ENCODE measurements at regions not wholly inside any gene's neighbourhood (a gene's known extent, or its start where the extent isn't known, plus 50 kb on each side); places are given as distances from the start of the nearest gene placed in this dataset.

DNA sequence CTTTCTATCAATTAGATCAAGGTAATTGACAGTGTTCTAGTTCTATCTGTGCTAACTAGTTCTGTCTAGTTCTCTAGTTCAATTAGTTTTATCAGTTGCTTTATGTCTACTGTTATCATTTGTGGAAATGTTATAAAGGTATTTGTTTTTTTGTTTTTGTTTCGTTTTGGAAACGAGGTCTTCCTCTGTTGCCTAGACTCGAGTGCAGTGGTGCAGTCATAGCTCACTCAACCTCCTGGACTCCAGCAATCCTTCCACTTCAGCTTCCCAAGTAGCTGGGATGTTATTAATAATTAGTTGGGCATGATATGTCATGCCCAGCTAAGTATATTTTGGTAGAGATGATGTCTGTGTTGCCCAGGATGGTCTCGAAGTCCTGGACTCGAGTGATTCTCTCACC lies 1682.8 kb upstream of the LRRTM1 start:
- no peak for DNase-seq

DNA sequence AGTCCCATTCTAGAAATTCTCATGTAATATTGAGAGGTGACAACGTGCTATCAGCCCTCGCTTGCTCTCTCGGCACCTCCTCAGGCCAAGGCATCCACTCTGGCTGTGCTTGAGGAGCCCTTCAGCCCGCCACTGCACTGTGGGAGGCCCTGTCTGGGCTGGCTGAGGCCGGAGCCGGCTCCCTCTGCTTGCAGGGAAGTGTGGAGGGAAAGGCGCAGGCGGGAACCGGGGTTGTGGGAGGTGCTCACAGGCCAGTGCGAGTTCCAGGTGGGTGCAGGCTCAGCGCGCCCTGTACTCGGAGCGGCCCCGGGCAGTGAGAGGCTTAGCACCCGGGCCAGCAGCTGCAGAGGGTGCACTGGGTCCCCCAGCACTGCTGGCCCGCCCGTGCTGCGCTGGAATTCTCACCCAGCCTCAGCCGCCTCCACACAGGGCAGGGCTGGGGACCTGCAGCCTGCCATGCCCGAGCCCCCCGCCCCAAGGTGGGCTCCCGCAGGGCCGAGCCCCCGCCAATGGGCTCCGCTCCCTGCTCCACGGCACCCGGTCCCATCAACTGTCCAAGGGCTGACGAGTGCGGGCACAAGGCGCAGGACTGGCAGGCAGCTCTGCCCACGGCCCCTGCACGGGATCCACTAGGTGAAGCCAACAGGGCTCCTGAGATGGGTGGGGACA lies 1680.6 kb upstream of the LRRTM1 start:
- no peak for DNase-seq

DNA sequence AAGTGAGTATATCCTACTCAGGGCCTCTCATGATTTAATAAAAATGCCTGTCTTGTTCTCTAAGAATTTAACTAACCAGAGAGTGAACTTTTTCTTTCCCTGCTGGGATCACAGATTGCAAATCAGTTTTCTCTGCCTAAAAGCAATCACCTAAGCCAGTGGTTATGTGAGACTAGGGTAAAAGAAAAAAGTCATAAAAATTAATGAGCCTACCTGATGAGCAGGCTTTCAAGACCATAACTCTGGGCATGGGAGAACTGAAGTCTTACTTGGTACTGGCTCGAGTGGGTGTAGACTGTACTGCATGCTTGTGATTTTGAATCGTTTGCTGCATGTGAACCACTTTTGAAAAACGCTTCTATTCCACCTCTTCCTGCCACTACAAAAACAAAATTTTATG lies 1677.0 kb upstream of the LRRTM1 start:
- no peak for DNase-seq

DNA sequence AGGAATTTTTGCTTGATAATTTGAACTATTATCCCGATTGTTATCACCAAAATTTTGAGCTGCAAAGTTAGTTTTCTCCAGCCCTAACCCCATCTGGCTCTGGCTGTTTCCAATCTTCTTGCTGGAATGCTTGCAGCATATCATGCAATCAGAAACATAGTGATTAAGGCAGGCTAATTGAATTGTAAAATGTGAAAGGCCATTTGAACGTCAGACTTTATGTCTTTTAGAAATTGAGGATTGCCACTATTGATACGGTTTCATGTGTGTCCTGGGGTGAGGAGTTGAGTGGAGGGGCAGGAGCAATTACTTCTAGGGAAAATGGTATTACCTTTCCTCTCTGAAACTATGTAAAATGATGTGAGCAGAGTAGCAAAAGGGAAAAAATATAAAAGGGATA lies 1674.5 kb upstream of the LRRTM1 start:
- no peak for DNase-seq

DNA sequence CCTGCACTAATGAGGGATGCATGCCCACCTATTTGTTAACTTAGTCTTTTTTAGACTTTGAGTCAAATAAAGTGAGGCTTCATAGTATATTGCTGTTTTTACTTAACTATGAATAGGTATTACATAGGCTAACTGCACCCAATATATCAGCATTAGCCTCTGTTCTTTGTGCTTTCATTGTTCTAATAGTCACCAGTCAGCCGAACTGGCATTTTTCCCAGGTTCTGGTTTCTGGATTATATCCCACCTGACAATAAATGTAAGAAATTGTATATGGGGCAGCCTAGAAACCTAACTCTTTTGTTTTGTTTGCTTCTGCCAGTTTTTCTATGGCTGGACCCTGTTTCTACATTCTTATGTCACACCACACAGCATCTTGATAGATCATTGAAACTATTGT lies 1672.4 kb upstream of the LRRTM1 start:
- no peak for DNase-seq

DNA sequence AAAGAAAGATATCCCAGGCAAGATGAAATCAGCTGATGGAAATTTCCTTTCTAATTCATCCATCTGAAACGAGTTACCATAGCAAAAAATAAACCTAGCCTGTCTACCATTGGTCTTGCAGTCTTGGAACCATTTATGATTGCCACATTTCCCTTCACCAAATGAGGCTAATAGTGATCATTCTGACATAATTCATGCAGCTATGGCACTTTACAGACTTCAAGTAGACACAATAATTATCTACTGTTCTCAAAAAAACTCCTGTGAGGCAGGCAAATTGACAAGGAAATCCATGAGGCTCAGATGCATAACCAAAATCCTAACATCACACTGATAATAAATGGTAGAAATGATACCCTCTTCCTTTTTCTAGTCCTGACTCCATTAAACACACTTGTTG lies 1669.7 kb upstream of the LRRTM1 start:
- no peak for DNase-seq

DNA sequence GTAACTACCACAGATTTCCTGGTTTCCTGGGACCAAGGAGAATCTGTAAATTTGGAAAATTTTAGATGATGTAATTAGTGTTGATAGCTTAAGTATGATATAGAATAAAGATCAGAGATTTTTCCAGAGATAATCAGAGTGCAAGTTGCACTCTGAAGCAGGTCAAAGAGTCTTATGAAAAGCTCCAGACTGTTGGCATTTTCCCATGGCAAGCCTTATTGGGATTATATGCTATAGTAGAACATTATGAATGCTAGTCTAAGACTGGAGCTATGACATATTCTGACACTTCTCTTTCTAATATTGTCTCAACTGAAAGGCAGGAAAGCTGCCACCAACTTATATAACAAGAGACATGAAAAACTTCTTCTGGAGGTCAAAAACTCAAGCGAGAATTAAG lies 1638.3 kb upstream of the LRRTM1 start:
- no peak for DNase-seq

DNA sequence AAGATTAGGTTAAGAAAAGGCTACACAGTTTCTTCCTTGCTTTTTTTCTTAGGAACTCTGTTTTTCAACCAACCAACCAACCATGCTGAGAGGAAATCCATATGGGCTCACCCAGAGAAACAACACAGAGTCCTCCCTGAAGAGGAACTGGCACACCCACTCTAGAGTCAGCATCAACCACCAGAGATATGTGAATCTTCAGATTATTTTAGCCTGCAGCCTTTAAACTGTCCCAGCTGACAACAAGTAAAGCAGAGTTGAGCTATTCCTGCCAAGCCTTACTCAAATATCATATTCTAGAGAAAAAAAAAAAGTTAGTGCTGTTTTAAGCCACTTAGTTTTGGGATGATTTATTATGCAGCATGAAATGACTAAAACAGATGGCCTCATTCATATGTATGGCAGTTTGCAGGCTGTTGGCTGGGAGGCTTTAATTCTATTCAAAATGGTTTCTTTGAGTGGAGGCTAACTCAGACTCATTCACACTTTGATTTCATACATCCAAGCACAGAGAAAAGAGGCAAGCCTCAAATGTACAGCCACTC lies 1637.7 kb upstream of the LRRTM1 start:
- no peak for DNase-seq

DNA sequence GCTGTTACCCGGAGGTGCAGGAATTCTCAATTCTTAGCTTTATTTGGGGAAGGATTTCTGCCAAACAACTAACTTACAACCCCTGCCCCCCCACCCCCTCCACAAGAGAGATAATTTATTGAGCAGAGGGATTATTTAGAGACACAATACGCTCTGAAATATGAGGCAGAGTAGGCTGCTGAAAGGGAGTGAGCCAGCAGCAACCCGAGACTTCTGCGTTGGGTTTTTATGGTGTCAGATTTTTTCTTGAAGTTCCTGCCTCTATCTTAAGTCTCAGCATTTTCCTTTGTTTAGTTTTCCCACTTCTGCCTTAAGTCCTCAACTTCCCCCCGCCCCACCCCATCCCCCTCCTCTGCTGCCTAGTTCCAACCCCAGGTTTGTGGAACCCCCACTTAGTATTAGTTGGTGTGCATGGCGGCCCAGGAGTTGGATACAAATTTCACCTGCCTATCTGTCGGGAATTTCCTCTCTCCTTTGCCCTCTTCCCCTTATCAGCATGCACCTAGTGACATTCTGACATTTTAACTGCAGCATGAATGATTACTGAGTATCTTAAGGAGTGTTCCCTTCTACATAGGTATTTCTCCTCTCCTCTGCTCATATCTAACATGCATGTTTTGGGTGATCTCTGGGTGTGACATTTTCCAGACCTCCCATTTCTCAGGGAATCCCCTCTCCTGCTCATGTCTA lies 1635.9 kb upstream of the LRRTM1 start:
- no peak for DNase-seq

DNA sequence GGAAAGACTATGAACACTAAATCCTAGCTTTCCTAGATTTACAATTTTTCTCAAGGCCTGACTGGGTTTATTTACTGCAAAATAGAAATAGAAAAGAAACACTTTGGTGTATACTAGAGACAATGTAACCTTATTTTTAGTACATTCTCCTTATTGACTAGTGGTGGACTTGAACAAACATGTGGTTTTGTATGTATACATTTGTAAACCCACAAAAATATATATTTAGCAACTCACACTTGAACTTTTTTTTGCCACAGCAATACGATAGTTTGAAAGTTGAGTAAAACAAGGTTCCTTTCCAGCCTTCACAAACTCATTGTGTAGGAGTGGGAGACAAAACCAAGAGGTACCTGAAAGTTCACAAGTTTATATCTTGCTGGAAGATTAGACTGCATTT lies 1633.4 kb upstream of the LRRTM1 start:
- DNase-seq = no peak

DNA sequence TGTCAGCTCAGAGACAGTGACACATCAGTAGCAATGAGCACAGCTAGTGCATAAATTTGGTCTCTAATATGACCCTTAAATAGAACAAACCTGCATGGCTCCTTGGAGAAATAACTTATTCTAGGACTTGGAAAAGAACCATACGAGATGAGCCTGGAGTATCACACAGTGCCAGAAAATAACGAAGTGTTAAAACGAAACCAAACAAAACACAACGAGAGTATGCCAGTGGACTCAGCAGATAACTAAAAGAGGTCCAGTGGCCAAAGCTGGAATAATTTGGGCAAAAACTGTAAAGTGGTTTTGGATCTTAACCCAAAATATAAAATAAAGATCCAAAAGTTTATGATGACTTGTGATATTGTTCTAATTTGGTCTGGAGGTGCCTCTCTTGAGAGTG lies 1599.0 kb upstream of the LRRTM1 start:
- DNase-seq = no peak

DNA sequence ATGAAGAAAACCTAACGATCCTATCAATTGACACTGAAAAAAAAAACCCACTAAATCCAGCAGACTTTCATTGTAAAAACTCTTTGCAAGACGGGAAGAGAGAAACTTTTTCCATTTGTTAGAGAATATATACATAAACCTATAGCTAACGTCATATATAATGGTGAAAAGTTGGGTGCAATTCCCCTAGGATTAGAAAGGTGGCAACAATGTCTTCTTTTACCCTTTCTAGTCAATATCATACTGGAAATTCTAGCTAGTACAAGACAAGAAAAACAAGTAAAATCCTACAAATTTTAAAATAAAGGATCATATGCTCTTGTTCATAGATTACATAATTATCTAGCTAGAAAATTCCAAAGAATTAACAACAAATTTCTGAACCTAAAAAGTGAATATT lies 1596.5 kb upstream of the LRRTM1 start:
- DNase-seq = no peak

DNA sequence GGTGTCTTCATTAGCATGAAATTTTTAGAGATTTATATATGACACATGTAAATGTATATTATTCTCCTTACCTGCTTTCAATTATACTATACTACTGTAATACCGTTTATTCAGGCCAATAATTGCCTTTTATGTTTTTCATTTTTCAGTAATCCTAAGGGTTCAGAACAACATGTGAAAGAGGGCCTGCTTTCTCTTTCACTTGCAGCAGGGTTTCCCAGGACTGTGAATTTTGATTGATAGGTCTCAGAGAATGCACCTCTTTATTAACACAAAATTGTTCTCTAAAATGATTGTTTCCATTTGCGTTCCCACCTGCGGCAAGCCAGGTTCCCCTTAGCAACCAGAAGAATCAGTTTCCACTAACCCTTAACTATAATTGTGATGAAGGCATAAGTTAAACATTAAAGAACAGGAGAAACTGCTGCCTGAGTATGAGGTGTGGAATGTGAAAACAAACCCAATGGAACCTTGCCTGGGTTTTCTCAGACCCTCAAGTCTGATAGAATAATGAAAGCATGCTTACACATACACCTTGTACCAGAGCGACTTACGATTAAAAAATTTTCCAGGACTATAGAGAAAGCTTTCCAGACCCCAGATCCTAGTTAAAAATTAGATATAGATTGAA lies 1591.2 kb upstream of the LRRTM1 start:
- no peak for DNase-seq

DNA sequence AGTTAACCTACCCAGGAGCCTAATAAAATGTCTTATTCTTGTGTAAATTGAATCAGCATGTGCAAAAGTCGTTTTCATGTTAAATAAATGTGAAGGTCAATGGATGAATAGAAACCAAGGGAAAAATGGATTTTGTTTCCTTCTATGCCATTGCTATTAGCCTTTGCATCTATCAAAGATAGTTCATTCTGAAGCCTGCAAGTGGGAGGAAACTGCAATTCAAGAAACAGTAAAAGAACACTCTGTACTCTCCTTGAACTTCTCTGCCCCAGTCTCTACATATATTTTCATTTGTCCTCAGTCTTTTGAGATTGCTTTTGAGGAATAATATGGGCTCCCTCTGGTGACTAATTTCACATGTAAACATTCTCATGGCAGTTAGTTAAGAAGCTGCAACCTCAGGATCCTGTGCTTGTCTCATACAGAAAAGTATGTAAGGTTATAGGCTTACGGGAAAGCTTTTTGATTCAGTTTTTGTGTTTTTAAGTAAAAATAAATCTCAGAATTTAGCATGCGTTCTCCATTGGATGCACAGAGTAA lies 1590.0 kb upstream of the LRRTM1 start:
- no peak for DNase-seq

DNA sequence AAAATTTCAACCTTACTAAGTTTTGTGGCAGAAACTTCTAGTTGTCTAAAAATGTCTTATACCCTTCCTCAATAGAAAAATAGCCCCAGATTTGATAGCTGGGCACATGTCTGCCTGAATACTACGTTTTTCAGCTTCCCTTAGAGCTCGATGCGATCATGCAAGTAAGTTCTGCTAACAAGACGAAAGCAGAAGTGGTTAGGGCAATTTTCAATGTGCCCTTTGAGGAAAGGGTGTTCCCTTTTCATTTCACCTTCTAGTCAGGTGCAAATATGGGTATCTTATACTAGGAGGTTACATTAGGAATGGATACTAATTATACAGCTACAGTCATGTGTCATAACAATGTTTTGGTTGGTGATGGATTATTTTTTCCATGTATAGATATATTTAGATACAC lies 1572.1 kb upstream of the LRRTM1 start:
- no peak for DNase-seq

DNA sequence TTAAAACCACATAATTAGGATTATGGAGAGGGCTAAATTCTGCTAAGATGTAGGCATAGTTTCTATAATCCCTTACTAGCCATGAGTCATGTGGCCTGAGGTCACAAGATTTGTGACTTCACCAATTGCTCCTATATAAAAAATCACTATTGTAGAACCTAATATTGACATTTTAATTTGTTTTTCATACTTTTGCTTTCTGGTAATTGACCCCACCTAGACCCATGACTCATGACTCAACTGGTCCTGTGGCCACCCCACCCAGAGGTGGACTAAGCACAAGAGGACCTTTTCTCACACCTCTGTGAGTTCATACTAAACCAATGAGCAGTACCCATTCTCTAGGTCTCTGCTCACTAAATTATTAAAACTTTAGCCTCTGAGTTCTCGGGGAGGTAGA lies 1567.5 kb upstream of the LRRTM1 start:
- DNase-seq = no peak

DNA sequence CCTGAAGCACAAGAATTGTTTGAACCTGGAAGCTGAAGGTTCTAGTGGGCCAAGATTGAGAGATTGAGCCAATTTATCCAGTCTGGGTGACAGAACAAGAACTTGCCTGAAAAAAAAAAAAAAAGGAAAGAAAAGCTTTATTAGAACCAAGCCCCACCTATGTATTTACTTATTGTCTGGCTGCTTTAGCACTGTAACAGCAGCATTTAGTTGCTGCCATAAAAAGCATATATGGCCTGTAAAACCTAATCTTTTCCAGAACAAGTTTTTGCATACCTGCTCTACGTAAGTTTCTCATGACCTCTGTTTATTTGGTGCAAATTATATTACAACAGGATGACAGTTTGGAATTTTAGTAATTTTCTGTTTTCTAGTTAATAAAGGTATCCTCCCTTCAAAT lies 1565.6 kb upstream of the LRRTM1 start:
- DNase-seq = no peak

DNA sequence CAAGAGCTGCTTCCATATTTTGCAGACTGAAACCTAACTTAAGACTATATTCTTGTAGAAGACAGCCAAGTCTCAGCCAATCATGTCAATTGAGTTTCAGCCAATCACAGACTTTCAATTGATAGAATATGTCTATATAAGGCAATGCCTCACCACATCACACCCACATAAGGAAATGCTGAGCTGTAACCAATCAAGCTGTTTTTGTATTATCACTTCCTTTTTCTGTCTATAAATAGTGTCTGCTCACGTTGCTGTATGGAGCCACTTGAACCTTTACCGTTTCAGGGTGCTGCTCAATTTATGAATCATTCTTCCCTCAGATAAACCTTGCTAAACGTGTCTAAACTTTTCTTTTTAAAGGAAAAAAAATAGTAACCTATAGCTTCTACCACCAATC lies 1554.4 kb upstream of the LRRTM1 start:
- no peak for DNase-seq

DNA sequence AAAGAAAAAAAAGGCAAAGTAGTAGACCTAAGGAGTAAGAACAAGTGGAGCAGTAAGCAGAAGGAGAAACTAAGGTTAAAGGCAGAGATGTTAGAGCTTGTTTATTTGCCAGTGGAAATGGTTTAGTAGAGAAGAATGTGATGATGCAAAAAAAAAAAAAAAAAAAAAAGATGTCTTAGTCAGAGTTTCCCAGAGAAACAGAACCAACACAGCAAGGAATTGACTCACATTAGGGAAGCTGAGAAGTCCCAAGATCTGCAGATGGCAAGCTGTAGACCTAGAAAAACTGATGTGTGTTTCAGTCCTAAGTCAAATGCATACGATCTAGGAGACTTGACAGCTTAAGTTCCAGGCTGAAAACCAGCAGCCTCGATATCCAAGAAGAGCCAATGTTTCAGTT lies 1548.8 kb upstream of the LRRTM1 start:
- DNase-seq = no peak

DNA sequence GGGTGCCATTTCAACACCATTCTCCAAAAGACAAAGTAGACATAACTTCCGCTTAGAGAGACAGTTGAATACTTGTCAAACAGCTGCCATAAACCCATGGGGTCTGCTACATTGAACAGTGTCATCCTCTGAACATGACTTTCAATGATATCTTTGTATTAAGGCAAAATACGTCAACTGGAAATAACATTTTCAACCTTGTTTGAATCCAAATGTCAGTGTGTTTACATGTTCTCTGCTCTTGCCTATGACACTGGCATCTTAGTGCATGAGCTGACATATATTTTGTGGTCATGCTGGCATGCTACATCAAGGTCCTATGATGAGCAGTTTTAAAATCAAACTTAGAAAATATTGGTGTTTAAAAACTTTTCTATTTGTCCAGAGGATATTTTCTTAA lies 1548.1 kb upstream of the LRRTM1 start:
- DNase-seq = no peak

DNA sequence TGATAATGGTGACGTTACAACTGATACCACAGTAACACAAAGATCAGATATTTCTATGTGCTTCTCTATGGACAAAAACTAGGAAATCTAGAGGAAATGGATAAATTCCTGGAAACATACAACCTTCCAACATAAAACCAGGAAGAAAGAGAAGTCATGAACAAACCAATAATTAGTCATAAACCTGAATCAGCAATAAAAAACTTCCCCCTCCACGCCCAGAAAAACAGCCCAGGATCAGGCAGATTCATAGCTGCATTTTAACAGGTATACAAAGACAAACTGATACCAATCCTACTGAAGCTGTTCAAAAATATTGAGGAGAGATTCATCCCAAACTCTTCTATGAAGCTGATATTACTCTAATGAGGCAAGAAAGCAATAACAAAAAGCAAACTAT lies 1535.2 kb upstream of the LRRTM1 start:
- no peak for DNase-seq

DNA sequence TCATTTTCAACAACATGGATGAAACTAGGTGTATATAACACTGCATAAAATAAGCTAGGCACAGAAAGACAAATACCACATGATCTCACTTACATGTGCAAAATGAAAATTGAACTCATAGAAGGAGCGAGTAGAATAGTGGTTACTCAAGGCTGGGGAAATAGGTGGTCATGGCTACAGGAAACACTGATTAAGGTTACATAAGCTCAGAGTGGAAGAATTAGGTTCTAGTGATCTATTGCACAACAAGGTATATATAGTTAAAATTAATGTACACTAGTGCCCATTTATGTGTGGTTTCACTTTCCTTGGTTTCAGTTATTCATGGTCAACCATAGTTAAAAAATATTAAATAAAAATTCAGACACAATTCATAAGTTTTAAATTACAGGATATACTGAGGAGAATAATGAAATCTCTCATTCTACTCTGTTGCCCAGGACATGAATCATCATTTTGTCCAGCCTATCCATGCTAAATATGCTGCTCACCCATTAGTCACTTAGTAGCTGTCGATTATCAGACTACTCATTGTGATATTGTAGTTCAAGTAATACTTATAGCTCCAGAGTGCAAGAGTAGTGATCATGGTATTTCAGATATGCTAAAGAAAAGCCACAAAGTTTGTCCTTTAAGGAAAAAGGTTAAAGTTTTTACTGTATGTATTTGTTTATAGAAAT lies 1530.9 kb upstream of the LRRTM1 start:
- DNase-seq = no peak

DNA sequence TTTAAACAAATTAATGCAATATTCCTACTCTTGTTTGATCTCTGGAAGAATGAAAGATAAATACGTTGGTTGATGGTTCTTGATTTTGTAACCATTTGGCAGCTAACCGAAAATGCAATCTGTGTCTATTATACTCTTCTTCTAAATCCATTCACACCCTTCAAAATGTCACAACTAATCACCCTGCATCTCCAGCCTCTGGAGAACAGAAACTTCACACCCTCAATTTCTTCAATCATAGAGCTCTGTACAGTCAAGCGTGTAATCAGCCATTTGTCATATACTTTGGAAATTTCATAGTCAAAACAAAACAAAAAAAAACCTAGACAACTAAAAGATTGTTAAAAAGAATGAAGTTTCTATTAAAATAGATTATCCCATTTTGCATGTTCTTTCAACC lies 1482.3 kb upstream of the LRRTM1 start:
- DNase-seq = no peak

Data from left hindlimb (tissue), 1 donor.